K562 (cell line): ENCODE measurements at regions not wholly inside any gene's neighbourhood (a gene's known extent, or its start where the extent isn't known, plus 50 kb on each side); places are given as distances from the start of the nearest gene placed in this dataset.

Experiments used
- ATAC-seq: fragments of 200-7000 bp; cut with Tn5 transposase; 3 replicates; pipeline ENCODE4 v1.9.1; 2020; ENCODE audit warnings: moderate library complexity
- BruUV-seq: library from RNA; stranded (reverse); fragments of 400-500 nt; replicated peaks from 2 replicates; lab custom pipeline; 2021; lab: Mats Ljungman, UMichigan
- CTCF ChIA-PET: fragments of 300-600 bp; formaldehyde crosslinking; extraction: SDS; loops from one replicate; lab custom pipeline; 2021; ENCODE audit warnings: low intra/inter-chr PET ratio; lab: Yijun Ruan, JAX
- POLR2A ChIA-PET: fragments of 300-600, 350-650 bp; sonication (Branson Sonifier 250); formaldehyde crosslinking; extraction: SDS; loops from one replicate; lab custom pipeline; 2021; ENCODE audit warnings: antibody characterized with exemption, inconsistent platforms; lab: Yijun Ruan, JAX
- DNase-seq, 4 experiments: peaks; one replicate each; pipeline versions ENCODE4 v3.0.0 to v3.0.0-alpha.2; 2011 to 2018; ENCODE audit warnings: low spot score in 3 of 4, mixed read lengths in 3 of 4; ENCODE audit errors: extremely low read depth in 1 of 4
- FAIRE-seq: peaks from 2 replicates; lab custom pipeline; 2011; peaks lifted over from hg19 to GRCh38; lab: Jason Lieb, UNC
- H2AFZ ChIP-seq: 2 replicates; pipeline ENCODE4 v1.6.0; 2011; ENCODE audit warnings: low read depth, low read length, control low read depth, inconsistent platforms
- H3K27ac ChIP-seq: fragments of 200-600 bp; 3 replicates; pipeline ENCODE4 v1.8.0; 2011; ENCODE audit warnings: low read depth, mild to moderate bottlenecking, control low read depth, inconsistent platforms, low read length, moderate library complexity, mixed read lengths; ENCODE audit errors: extremely low read depth
- H3K27me3 ChIP-seq, 2 experiments: fragments of 300-600 bp in 1 of 2; 2 replicates in 1 of 2; 3 replicates in 1 of 2; pipeline versions ENCODE4 v1.6.0 to v1.8.0; 2011; ENCODE audit warnings: inconsistent platforms in 2 of 2, low read length in 2 of 2, mild to moderate bottlenecking in 1 of 2, mixed read lengths in 1 of 2, moderate library complexity in 1 of 2; ENCODE audit not compliant: control insufficient read depth in 2 of 2, insufficient read depth in 2 of 2
- H3K36me3 ChIP-seq: fragments of 300-600 bp; 3 replicates; pipeline ENCODE4 v1.8.0; 2011; ENCODE audit warnings: mild to moderate bottlenecking, low read length, inconsistent platforms; ENCODE audit not compliant: control insufficient read depth, insufficient read depth
- H3K4me1 ChIP-seq, 2 experiments: fragments of 200-600 bp in 1 of 2; replicated peaks in 1 of 2; 2 replicates in 1 of 2; 3 replicates in 1 of 2; pipeline versions ENCODE4 v1.5.1 to v1.8.0; 2011; ENCODE audit warnings: inconsistent platforms in 2 of 2, low read length in 2 of 2, mild to moderate bottlenecking in 1 of 2, mixed read lengths in 1 of 2, moderate library complexity in 1 of 2; ENCODE audit not compliant: control insufficient read depth in 2 of 2, insufficient read depth in 2 of 2
- H3K4me2 ChIP-seq: 2 replicates; pipeline ENCODE4 v1.6.1; 2011; ENCODE audit warnings: low read length, control low read depth, inconsistent platforms, mixed read lengths; ENCODE audit not compliant: insufficient read depth
- H3K4me3 ChIP-seq: fragments of 200-600 bp; sonication (generic), shearing (Covaris generic); 2 replicates; pipeline ENCODE4 v1.5.1; 2016; ENCODE audit warnings: control low read depth, inconsistent platforms
- H3K79me2 ChIP-seq: fragments of 200-600 bp; 3 replicates; pipeline ENCODE4 v1.8.0; 2011; ENCODE audit warnings: low read length, inconsistent platforms; ENCODE audit not compliant: control insufficient read depth, insufficient read depth
- H3K9ac ChIP-seq, 2 experiments: 2 replicates each; pipeline versions ENCODE4 v1.6.0 to v1.6.1; 2011; ENCODE audit warnings: low read depth in 2 of 2, low read length in 2 of 2, control low read depth in 1 of 2, inconsistent platforms in 1 of 2, mild to moderate bottlenecking in 1 of 2, mixed read lengths in 1 of 2; ENCODE audit not compliant: insufficient read depth in 1 of 2
- H3K9me1 ChIP-seq: one replicate; pipeline ENCODE4 v1.6.0; 2011; ENCODE audit warnings: inconsistent platforms, mild to moderate bottlenecking, low read length, moderate library complexity; ENCODE audit not compliant: control insufficient read depth, insufficient read depth
- H3K9me3 ChIP-seq: replicated peaks from 2 replicates; pipeline ENCODE4 v1.5.1; 2011; ENCODE audit warnings: low read depth, low read length, inconsistent platforms; ENCODE audit not compliant: control insufficient read depth, insufficient read depth
- H4K20me1 ChIP-seq: replicated peaks from 2 replicates; pipeline ENCODE4 v1.6.1; 2011; ENCODE audit warnings: low read length, inconsistent platforms, mixed read lengths; ENCODE audit not compliant: control insufficient read depth, insufficient read depth
- BCL6 ChIP-seq: fragments of 250-450 bp; sonication (Bioruptor Pico); IDR thresholded peaks from 2 replicates; pipeline ENCODE4 v1.4.0; 2020
- DLX4 ChIP-seq: fragments of 250-450 bp; sonication (Bioruptor Pico); IDR thresholded peaks from 2 replicates; pipeline ENCODE4 v1.6.1; 2021; ENCODE audit warnings: mild to moderate bottlenecking
- EGR1 ChIP-seq: fragments of 450-650 bp; conservative IDR thresholded peaks from 2 replicates; pipeline ENCODE4 v1.6.1; 2017; ENCODE audit warnings: mild to moderate bottlenecking
- FOXK1 ChIP-seq: sonication (generic); formaldehyde crosslinking; IDR thresholded peaks from 2 replicates; pipeline ENCODE4 v1.8.0; 2022; ENCODE audit warnings: missing genetic modification reagents, mild to moderate bottlenecking, borderline replicate concordance
- KLF16 ChIP-seq: IDR thresholded peaks from 2 replicates; pipeline ENCODE4 v1.6.1; 2016; ENCODE audit warnings: antibody characterized with exemption
- MCM3 ChIP-seq: fragments of 450-650 bp; IDR thresholded peaks from 2 replicates; pipeline ENCODE4 v1.6.1; 2016
- MEF2A ChIP-seq: IDR thresholded peaks from 2 replicates; pipeline ENCODE4 v1.6.1; 2011; ENCODE audit warnings: low read depth, mild to moderate bottlenecking, low read length, moderate library complexity; ENCODE audit not compliant: control insufficient read depth
- MTA2 ChIP-seq: fragments of 450-650 bp; IDR thresholded peaks from 2 replicates; pipeline ENCODE4 v1.6.1; 2016; ENCODE audit warnings: low read depth
- NUFIP1 ChIP-seq: fragments of 450-650 bp; IDR thresholded peaks from 2 replicates; pipeline ENCODE4 v1.6.1; 2018; ENCODE audit not compliant: partially characterized antibody
- ZEB2 ChIP-seq: fragments of 450-650 bp; IDR thresholded peaks from 2 replicates; pipeline ENCODE4 v1.6.1; 2016
- ZNF184 ChIP-seq: sonication (generic); formaldehyde crosslinking; IDR thresholded peaks from 2 replicates; pipeline ENCODE4 v1.5.0; 2020; ENCODE audit warnings: missing genetic modification reagents
- ZNF232 ChIP-seq: sonication (generic); formaldehyde crosslinking; IDR thresholded peaks from 2 replicates; pipeline ENCODE4 v1.8.0; 2022; ENCODE audit warnings: mild to moderate bottlenecking, missing genetic modification reagents
- ZNF324 ChIP-seq: fragments of 250-450 bp; sonication (Bioruptor Pico); IDR thresholded peaks from 2 replicates; pipeline ENCODE4 v1.4.0; 2020; ENCODE audit warnings: mild to moderate bottlenecking
- ZNF444 ChIP-seq: fragments of 250-450 bp; sonication (Bioruptor Pico); IDR thresholded peaks from 2 replicates; pipeline ENCODE4 v1.4.0; 2020; ENCODE audit warnings: mild to moderate bottlenecking, moderate library complexity
- ZNF77 ChIP-seq: fragments of 250-450 bp; sonication (Bioruptor Pico); IDR thresholded peaks from 2 replicates; pipeline ENCODE4 v1.5.0; 2020
- WGBS: fragments of 100-300 bp; shearing (Covaris generic); methylation state at CpG from one replicate; pipeline ENCODE4 v1.1.6; 2016; ENCODE audit warnings: low coverage, mixed read lengths; ENCODE audit not compliant: insufficient coverage; ENCODE audit errors: missing lambda C conversion rate; 5-methylcytosine and 5-hydroxymethylcytosine counted together
- in situ Hi-C: fragments of 300-500 bp; cut with MboI; formaldehyde crosslinking; loops from 4 replicates; pipeline ENCODE4 v1.15.0; 2018; ENCODE audit warnings: inconsistent platforms, mixed read lengths
- intact Hi-C: fragments of 100-400 bp; cut with micrococcal nuclease; formaldehyde crosslinking; loops from 2 replicates; pipeline ENCODE4 v1.14.2; 2022

DNA sequence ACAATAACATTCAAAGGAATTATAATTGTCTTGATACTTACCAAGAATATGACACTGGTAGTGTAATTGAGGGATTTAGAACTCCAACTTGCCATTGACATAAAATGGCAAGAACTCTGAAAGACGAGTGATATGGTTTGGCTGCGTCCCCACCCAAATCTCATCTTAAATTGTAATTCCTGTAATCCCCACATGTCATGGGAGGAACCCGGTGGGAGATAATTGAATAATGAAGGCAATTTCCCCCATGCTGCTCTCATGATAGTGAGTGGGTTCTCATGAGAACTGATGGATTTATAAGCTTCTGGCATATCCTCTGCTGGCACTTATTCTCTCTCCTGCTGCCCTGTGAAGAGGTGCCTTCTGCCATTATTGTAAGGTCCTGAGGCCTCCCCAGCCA is 1536.4 kb downstream of the TECRL start:
- BruUV-seq = no TSS peak
- no peak overlapping the region for H3K27ac ChIP-seq
- no peak for FAIRE-seq
- no peak overlapping the region for H2AFZ ChIP-seq
- in situ Hi-C loops (no loop called here), intact Hi-C loops (no loop called here)
- WGBS = 0% methylated on average over 3 of the region's 3 CpGs
- DNase-seq = no peak
- ChIA-PET CTCF (no interaction called here), POLR2A (no interaction called here)
- H3K4me3 ChIP-seq = no peak overlapping the region
- H3K4me1 ChIP-seq = no peaks in the 10 kb centered on the region
- no peak for ATAC-seq
- H4K20me1 ChIP-seq = no peaks in the 10 kb centered on the region
- H3K27me3 ChIP-seq = no peaks in the 10 kb centered on the region
- H3K36me3 ChIP-seq = no peaks in the 10 kb centered on the region
- no peaks in the 10 kb centered on the region for H3K9me3 ChIP-seq
- H3K79me2 ChIP-seq = no peaks in the 10 kb centered on the region
- no peak overlapping the region for H3K9ac ChIP-seq
- no peaks in the 10 kb centered on the region for H3K9me1 ChIP-seq
- H3K4me2 ChIP-seq = no peak overlapping the region
- no peak for TF ChIP-seq MCM3
- TF ChIP-seq FOXK1 (CRISPR knock-in tag) = no peak
- TF ChIP-seq ZEB2 = no peak
- TF ChIP-seq ZNF184 (CRISPR knock-in tag) = no peak
- TF ChIP-seq MEF2A = no peak
- no peak for TF ChIP-seq NUFIP1
- no peak for TF ChIP-seq KLF16

GRCh38 chr4:62871078-62871477 is 1538.2 kb downstream of the TECRL start:
- WGBS = 0% methylated on average over 1 of the region's 1 CpG
- intact Hi-C loops = no loop called here
- H4K20me1 ChIP-seq = no peaks in the 10 kb centered on the region
- POLR2A ChIA-PET = no interaction called here
- CTCF ChIA-PET = no interaction called here
- no peak overlapping the region for H3K27ac ChIP-seq
- no peaks in the 10 kb centered on the region for H3K27me3 ChIP-seq
- H3K79me2 ChIP-seq = no peaks in the 10 kb centered on the region
- BruUV-seq = no TSS peak
- ATAC-seq (no peak), DNase-seq (no peak), FAIRE-seq (no peak)
- no peak overlapping the region for H3K4me2 ChIP-seq
- no peaks in the 10 kb centered on the region for H3K9me3 ChIP-seq
- no peak overlapping the region for H2AFZ ChIP-seq
- H3K9ac ChIP-seq = no peak overlapping the region
- H3K36me3 ChIP-seq = no peaks in the 10 kb centered on the region
- H3K9me1 ChIP-seq = no peaks in the 10 kb centered on the region
- H3K4me3 ChIP-seq = no peak overlapping the region
- H3K4me1 ChIP-seq = no peaks in the 10 kb centered on the region
- in situ Hi-C loops = no loop called here
- TF ChIP-seq DLX4 (CRISPR knock-in tag) = no peak
- no peak for TF ChIP-seq EGR1
- no peak for TF ChIP-seq ZNF232 (CRISPR knock-in tag)
- no peak for TF ChIP-seq MTA2
- TF ChIP-seq ZNF444 (CRISPR knock-in tag) = no peak
- no peak for TF ChIP-seq ZNF324 (CRISPR knock-in tag)
- TF ChIP-seq ZNF77 = no peak
- no peak for TF ChIP-seq BCL6
